Heart right ventricle (tissue), 16 donors: ENCODE measurements at regions not wholly inside any gene's neighbourhood (a gene's known extent, or its start where the extent isn't known, plus 50 kb on each side); places are given as distances from the start of the nearest gene placed in this dataset.

Source experiments
- ATAC-seq, 8 donors: fragments of 200-7000 bp; cut with Tn5 transposase; one replicate each; pipeline ENCODE4 v1.9.1; 2020; ENCODE audit warnings: mild to moderate bottlenecking in 8 of 8, moderate library complexity in 8 of 8, moderate number of reproducible peaks in 1 of 8
- DNase-seq, 2 donors: peaks; one replicate each; pipeline ENCODE4 v3.0.0-alpha.2; 2020
- H3K27ac ChIP-seq, 10 donors: fragments of 200-600 bp; sonication (generic) in 2 of 10; one replicate each; pipeline versions ENCODE4 v1.5.0 to v1.8.0; 2020 to 2022; ENCODE audit warnings: mild to moderate bottlenecking in 3 of 10
- H3K27me3 ChIP-seq, 7 donors: fragments of 200-600 bp; one replicate each; pipeline ENCODE4 v1.8.0; 2021 to 2022; ENCODE audit warnings: mild to moderate bottlenecking in 2 of 7
- H3K36me3 ChIP-seq, 9 donors: fragments of 200-600 bp; sonication (generic) in 1 of 9; one replicate each; pipeline versions ENCODE4 v1.5.0 to v1.8.0; 2020 to 2022; ENCODE audit warnings: mild to moderate bottlenecking in 2 of 9
- H3K4me1 ChIP-seq, 9 donors: fragments of 200-600 bp; sonication (generic) in 1 of 9; one replicate each; pipeline versions ENCODE4 v1.5.0 to v1.8.0; 2020 to 2022; ENCODE audit warnings: mild to moderate bottlenecking in 4 of 9
- H3K4me3 ChIP-seq, 10 donors: fragments of 200-600 bp; sonication (generic) in 2 of 10; one replicate each; pipeline versions ENCODE4 v1.5.0 to v1.8.0; 2020 to 2022; ENCODE audit warnings: mild to moderate bottlenecking in 7 of 10, moderate library complexity in 2 of 10
- H3K9me3 ChIP-seq, 11 donors: fragments of 200-600 bp in 10 of 11; sonication (generic) in 2 of 11; one replicate each; pipeline versions ENCODE4 v1.5.0 to v1.8.0; 2013 to 2022; ENCODE audit warnings: mild to moderate bottlenecking in 2 of 11, control low read depth in 1 of 11, moderate library complexity in 1 of 11
- CTCF ChIP-seq, 9 donors: fragments of 200-600 bp; sonication (generic) in 2 of 9; IDR thresholded peaks; one replicate each; pipeline versions ENCODE4 v1.5.0 to v1.8.0; 2021 to 2022; ENCODE audit warnings: antibody characterized with exemption in 9 of 9, mild to moderate bottlenecking in 5 of 9, moderate library complexity in 1 of 9
- WGBS, 2 donors: extraction: QIAGEN DNeasy Blood & Tissue Kit; methylation state at CpG; one replicate each; pipeline ENCODE4 v1.1.7; 2013; ENCODE audit warnings: inconsistent platforms in 1 of 2; 5-methylcytosine and 5-hydroxymethylcytosine counted together
- intact Hi-C, 10 donors: fragments of 100-400 bp; cut with DNase I; formaldehyde crosslinking; loops; one replicate each; pipeline versions ENCODE4 v1.11.1 to v1.14.2; 2022
- donor health status: Arrhythmogenic right ventricular cardiomyopathy.
- donor health status: ischemic (EF 13 %, LVEDD 7.1; RV severe dilation, severe dysfunction).
- donor health status: healthy with polysubstance abuse.
- donor health status: DM: no; HTN: yes; CAD: no.
- donor health status: DM: no; HTN: no; CAD: no.
- donor health status: ischemic (EF 25% LVEDD 6.9; RV normal size, moderate dysfunction).
- donor health status: ischemic (EF 25% LVEDD 5.7; RV mildly dilated, moderate dysfunction).
- donor health status: healthy.
- donor health status: DM: yes; HTN: yes; CAD: no.
- donor health status: Ischemic cardiomyopathy.
- donor health status: ischemic (EF 35%, LVEDD 5.7; RV mildly dilated, moderate dysfunction).
- donor health status: nonischemic (EF 11% LVEDD 7.7; RV severe dilation, severe dysfunction).
- donor health status: DM: yes; HTN: yes; CAD: no.
- donor health status: PGD.
- donor health status: ischemic (EF 29% LVEDD 5.4; RV normal size, mild dysfunction).
- donor health status: nonischemic (EF 23%, LVEDD 6.1; RV moderate dilation, normal function).

GRCh38 chr5:39702928-39703327, 278.1 kb upstream of the DAB2 start:
- Histone ChIP-seq H3K27me3 (peaks cover 0 to 11% (median 0%) of the 10 kb centered on the region in 7 donors), H3K4me1 (no peaks in the 10 kb centered on the region), H3K4me3 (no peak overlapping the region), H3K9me3 (no peaks in the 10 kb centered on the region), H3K36me3 (no peaks in the 10 kb centered on the region), H3K27ac (no peak overlapping the region)
- DNase-seq, result no peak
- no peak for TF ChIP-seq CTCF (IDR thresholded peaks at IDR 0.05)
- ATAC-seq, result no peak
- intact Hi-C loops, result no loop called here
- WGBS, 2 donors, result 54 to 58% methylated on average over 3 of the region's 3 CpGs

- no peaks in the 10 kb centered on the region for H3K36me3 ChIP-seq
- intact Hi-C loops, result no loop called here
- no peak for TF ChIP-seq CTCF (IDR thresholded peaks at IDR 0.05)
- WGBS, 2 donors, result 79 to 85% methylated on average over 1 of the region's 1 CpG
- DNase-seq, result no peak
- H3K9me3 ChIP-seq, result no peaks in the 10 kb centered on the region
- peaks cover 0 to 11% (median 0%) of the 10 kb centered on the region in 7 donors for H3K27me3 ChIP-seq
- no peak for ATAC-seq
- no peak overlapping the region for H3K4me3 ChIP-seq
- no peaks in the 10 kb centered on the region for H3K4me1 ChIP-seq
- H3K27ac ChIP-seq, result no peak overlapping the region
Measured at GRCh38 chr5:39700523-39700922, 275.7 kb upstream of the DAB2 start.

GRCh38 chr5:39698838-39699560, 274.2 kb upstream of the DAB2 start:
- H3K27ac ChIP-seq, result no peak overlapping the region
- no peaks in the 10 kb centered on the region for H3K9me3 ChIP-seq
- no peaks in the 10 kb centered on the region for H3K36me3 ChIP-seq
- no peak for ATAC-seq
- WGBS, 2 donors, result 64 to 66% methylated on average over 4 of the region's 4 CpGs
- H3K4me3 ChIP-seq, result no peak overlapping the region
- no peak for DNase-seq
- H3K4me1 ChIP-seq, result no peaks in the 10 kb centered on the region
- H3K27me3 ChIP-seq, result peaks cover 0 to 11% (median 0%) of the 10 kb centered on the region in 7 donors
- no peak for TF ChIP-seq CTCF (IDR thresholded peaks at IDR 0.05)
- intact Hi-C loops, result no loop called here

- Histone ChIP-seq H3K4me1 (no peaks in the 10 kb centered on the region), H3K27ac (no peak overlapping the region), H3K36me3 (no peaks in the 10 kb centered on the region), H3K27me3 (peaks cover 0 to 5% (median 0%) of the 10 kb centered on the region in 7 donors), H3K4me3 (no peak overlapping the region), H3K9me3 (no peaks in the 10 kb centered on the region)
- ATAC-seq, result no peak
- no peak for TF ChIP-seq CTCF (IDR thresholded peaks at IDR 0.05)
- DNase-seq, result no peak
- intact Hi-C loops, result no loop called here
Measured at GRCh38 chr5:39697881-39698280, 273.1 kb upstream of the DAB2 start.
